K562 (cell line): ENCODE measurements at regions not wholly inside any gene's neighbourhood (a gene's known extent, or its start where the extent isn't known, plus 50 kb on each side); places are given as distances from the start of the nearest gene placed in this dataset.

Experiments used
- CBFA2T3 ChIP-seq: fragments of 450-650 bp; IDR thresholded peaks from 2 replicates; pipeline ENCODE4 v1.6.1; 2017
- DPF2 ChIP-seq: fragments of 450-650 bp; IDR thresholded peaks from 2 replicates; pipeline ENCODE4 v1.6.1; 2016
- ESRRA ChIP-seq: fragments of 450-650 bp; IDR thresholded peaks from 2 replicates; pipeline ENCODE4 v1.6.1; 2014; ENCODE audit warnings: low read depth, mild to moderate bottlenecking, moderate library complexity, borderline replicate concordance
- FOXJ2 ChIP-seq: fragments of 200-800 bp; sonication (Bioruptor generic); IDR thresholded peaks from 2 replicates; pipeline ENCODE4 v1.6.1; 2016; ENCODE audit warnings: missing genetic modification characterization, missing compliant biosample characterization
- FOXM1 ChIP-seq, 2 experiments: fragments of 450-650 bp in 1 of 2; sonication (generic) in 1 of 2; formaldehyde crosslinking in 1 of 2; IDR thresholded peaks; 2 replicates each; pipeline versions ENCODE4 v1.6.1 to v1.9.0; 2017 to 2022; ENCODE audit warnings: low read depth in 2 of 2, mild to moderate bottlenecking in 2 of 2, missing genetic modification reagents in 1 of 2, moderate library complexity in 1 of 2
- HDAC2 ChIP-seq: fragments of 450-650 bp; IDR thresholded peaks from 2 replicates; pipeline ENCODE4 v1.6.1; 2016; ENCODE audit warnings: mild to moderate bottlenecking
- HMG20A ChIP-seq: fragments of 450-650 bp; formaldehyde crosslinking; conservative IDR thresholded peaks from 2 replicates; pipeline ENCODE4 v1.4.0; 2020; ENCODE audit warnings: mild to moderate bottlenecking, mixed read lengths
- HNRNPK ChIP-seq: fragments of 200-400 bp; formaldehyde crosslinking; IDR thresholded peaks from one replicate; pipeline ENCODE4 v1.6.1; 2018; ENCODE audit warnings: mild to moderate bottlenecking, low read depth, low read length; ENCODE audit not compliant: poor library complexity, severe bottlenecking
- KLF16 ChIP-seq: IDR thresholded peaks from 2 replicates; pipeline ENCODE4 v1.6.1; 2016; ENCODE audit warnings: antibody characterized with exemption
- MEF2A ChIP-seq: IDR thresholded peaks from 2 replicates; pipeline ENCODE4 v1.6.1; 2011; ENCODE audit warnings: low read depth, mild to moderate bottlenecking, low read length, moderate library complexity; ENCODE audit not compliant: control insufficient read depth
- MIER1 ChIP-seq: fragments of 450-650 bp; IDR thresholded peaks from 2 replicates; pipeline ENCODE4 v1.6.1; 2016; ENCODE audit warnings: antibody characterized with exemption, mild to moderate bottlenecking, low read depth
- MTF1 ChIP-seq: fragments of 250-450 bp; sonication (Bioruptor Pico); IDR thresholded peaks from 2 replicates; pipeline ENCODE4 v1.9.0; 2021; ENCODE audit warnings: moderate library complexity, mild to moderate bottlenecking, inconsistent platforms, borderline replicate concordance
- MYBL2 ChIP-seq, 2 experiments: fragments of 450-650 bp in 1 of 2; sonication (generic) in 1 of 2; formaldehyde crosslinking in 1 of 2; IDR thresholded peaks; 2 replicates each; pipeline versions ENCODE4 v1.6.1 to v1.8.1; 2017 to 2022; ENCODE audit warnings: borderline replicate concordance in 1 of 2, inconsistent platforms in 1 of 2, low read depth in 1 of 2, mild to moderate bottlenecking in 1 of 2, missing genetic modification reagents in 1 of 2, moderate library complexity in 1 of 2
- NCOA1 ChIP-seq: fragments of 450-650 bp; IDR thresholded peaks from 2 replicates; pipeline ENCODE4 v1.6.1; 2016; ENCODE audit warnings: low read depth
- NFE2 ChIP-seq: IDR thresholded peaks from 2 replicates; pipeline ENCODE4 v1.6.1; 2014; ENCODE audit warnings: antibody characterized with exemption, low read depth
- NR3C1 ChIP-seq: sonication (generic); formaldehyde crosslinking; IDR thresholded peaks from 2 replicates; pipeline ENCODE4 v1.8.1; 2022; ENCODE audit warnings: missing genetic modification reagents
- PRPF4 ChIP-seq: fragments of 200-400 bp; formaldehyde crosslinking; IDR thresholded peaks from one replicate; pipeline ENCODE4 v1.6.1; 2017; ENCODE audit warnings: low read length, low read depth, mild to moderate bottlenecking; ENCODE audit not compliant: insufficient read depth, poor library complexity, severe bottlenecking
- SPI1 ChIP-seq: IDR thresholded peaks from 2 replicates; pipeline ENCODE4 v1.6.1; 2011; ENCODE audit warnings: low read depth, low read length, control low read depth, borderline replicate concordance
- ZC3H11A ChIP-seq: IDR thresholded peaks from 2 replicates; pipeline ENCODE4 v1.6.1; 2012; ENCODE audit warnings: low read depth, low read length, improper control_type of control experiment
- TF ChIP-seq, protein P1 (sequence below): sonication (generic); formaldehyde crosslinking; IDR thresholded peaks from 2 replicates; pipeline ENCODE4 v1.8.0; 2022; ENCODE audit warnings: mild to moderate bottlenecking, missing genetic modification reagents, borderline replicate concordance
- TF ChIP-seq, protein P2 (sequence below): fragments of 200-400 bp; formaldehyde crosslinking; IDR thresholded peaks from 2 replicates; pipeline ENCODE4 v1.6.1; 2017; ENCODE audit warnings: mild to moderate bottlenecking, low read depth, low read length, moderate library complexity
- TF ChIP-seq, protein P3 (sequence below): sonication (generic); formaldehyde crosslinking; IDR thresholded peaks from 2 replicates; pipeline ENCODE4 v1.8.0; 2023; ENCODE audit warnings: mild to moderate bottlenecking, missing genetic modification reagents

DNA sequence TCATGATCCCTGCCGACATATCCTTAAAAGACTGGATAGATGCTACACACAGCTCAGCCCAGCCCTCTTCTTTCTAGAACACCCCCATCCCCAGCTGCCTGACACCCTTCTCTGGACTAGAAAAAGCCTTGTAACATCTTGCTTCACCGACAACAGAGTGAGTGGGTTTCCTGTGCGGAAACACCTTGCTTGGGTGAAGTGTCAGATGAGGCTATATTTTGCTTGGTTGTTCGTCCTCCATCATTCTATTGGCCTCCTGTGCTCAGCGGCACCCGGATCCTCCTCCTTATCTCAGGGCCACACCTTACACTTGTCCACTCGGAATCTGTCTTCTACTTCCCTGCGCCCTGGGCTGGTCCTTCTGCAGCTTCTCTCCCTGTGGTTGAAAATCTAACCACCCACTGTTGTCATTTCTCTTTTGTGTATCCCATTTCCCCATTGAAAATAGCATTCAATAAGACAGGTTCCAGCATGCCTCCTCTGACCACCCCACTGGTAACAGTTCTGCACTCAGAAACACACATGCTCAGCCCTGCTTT lies 101.3 kb upstream of the MLN start (continued):
- TF ChIP-seq, protein P1, sequence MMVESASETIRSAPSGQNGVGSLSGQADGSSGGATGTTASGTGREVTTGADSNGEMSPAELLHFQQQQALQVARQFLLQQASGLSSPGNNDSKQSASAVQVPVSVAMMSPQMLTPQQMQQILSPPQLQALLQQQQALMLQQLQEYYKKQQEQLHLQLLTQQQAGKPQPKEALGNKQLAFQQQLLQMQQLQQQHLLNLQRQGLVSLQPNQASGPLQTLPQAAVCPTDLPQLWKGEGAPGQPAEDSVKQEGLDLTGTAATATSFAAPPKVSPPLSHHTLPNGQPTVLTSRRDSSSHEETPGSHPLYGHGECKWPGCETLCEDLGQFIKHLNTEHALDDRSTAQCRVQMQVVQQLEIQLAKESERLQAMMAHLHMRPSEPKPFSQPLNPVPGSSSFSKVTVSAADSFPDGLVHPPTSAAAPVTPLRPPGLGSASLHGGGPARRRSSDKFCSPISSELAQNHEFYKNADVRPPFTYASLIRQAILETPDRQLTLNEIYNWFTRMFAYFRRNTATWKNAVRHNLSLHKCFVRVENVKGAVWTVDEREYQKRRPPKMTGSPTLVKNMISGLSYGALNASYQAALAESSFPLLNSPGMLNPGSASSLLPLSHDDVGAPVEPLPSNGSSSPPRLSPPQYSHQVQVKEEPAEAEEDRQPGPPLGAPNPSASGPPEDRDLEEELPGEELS (CRISPR knock-in tag): no peak
- TF ChIP-seq NFE2: no peak
- TF ChIP-seq SPI1: peak; percentile 72
- TF ChIP-seq ZC3H11A: no peak
- peak; percentile 51; the same call in 1 of the 2 replicates for TF ChIP-seq KLF16
- TF ChIP-seq HMG20A: no peak
- peak; percentile 93 for TF ChIP-seq CBFA2T3
- no peak for TF ChIP-seq PRPF4
- TF ChIP-seq MEF2A: peak; percentile 37; the same call in 1 of the 2 replicates
- no peak for TF ChIP-seq MIER1
- TF ChIP-seq NR3C1 (CRISPR knock-in tag): no peak
- peak; percentile 70 for TF ChIP-seq FOXM1 (IDR thresholded peaks at IDR 0.05; ENCODE audit: low read depth)
- TF ChIP-seq FOXM1 (CRISPR knock-in tag; IDR thresholded peaks at IDR 0.05; ENCODE audit: low read depth): no peak
- no peak for TF ChIP-seq MYBL2 (IDR thresholded peaks at IDR 0.05; ENCODE audit: low read depth)
- no peak for TF ChIP-seq MYBL2 (CRISPR knock-in tag; IDR thresholded peaks at IDR 0.05; ENCODE audit: borderline replicate concordance)
- TF ChIP-seq, protein P2, sequence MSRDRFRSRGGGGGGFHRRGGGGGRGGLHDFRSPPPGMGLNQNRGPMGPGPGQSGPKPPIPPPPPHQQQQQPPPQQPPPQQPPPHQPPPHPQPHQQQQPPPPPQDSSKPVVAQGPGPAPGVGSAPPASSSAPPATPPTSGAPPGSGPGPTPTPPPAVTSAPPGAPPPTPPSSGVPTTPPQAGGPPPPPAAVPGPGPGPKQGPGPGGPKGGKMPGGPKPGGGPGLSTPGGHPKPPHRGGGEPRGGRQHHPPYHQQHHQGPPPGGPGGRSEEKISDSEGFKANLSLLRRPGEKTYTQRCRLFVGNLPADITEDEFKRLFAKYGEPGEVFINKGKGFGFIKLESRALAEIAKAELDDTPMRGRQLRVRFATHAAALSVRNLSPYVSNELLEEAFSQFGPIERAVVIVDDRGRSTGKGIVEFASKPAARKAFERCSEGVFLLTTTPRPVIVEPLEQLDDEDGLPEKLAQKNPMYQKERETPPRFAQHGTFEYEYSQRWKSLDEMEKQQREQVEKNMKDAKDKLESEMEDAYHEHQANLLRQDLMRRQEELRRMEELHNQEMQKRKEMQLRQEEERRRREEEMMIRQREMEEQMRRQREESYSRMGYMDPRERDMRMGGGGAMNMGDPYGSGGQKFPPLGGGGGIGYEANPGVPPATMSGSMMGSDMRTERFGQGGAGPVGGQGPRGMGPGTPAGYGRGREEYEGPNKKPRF: no peak
- peak; percentile 40; the same call in 1 of the 2 replicates for TF ChIP-seq ESRRA
- TF ChIP-seq HDAC2: peak; percentile 89
- TF ChIP-seq, protein P3, sequence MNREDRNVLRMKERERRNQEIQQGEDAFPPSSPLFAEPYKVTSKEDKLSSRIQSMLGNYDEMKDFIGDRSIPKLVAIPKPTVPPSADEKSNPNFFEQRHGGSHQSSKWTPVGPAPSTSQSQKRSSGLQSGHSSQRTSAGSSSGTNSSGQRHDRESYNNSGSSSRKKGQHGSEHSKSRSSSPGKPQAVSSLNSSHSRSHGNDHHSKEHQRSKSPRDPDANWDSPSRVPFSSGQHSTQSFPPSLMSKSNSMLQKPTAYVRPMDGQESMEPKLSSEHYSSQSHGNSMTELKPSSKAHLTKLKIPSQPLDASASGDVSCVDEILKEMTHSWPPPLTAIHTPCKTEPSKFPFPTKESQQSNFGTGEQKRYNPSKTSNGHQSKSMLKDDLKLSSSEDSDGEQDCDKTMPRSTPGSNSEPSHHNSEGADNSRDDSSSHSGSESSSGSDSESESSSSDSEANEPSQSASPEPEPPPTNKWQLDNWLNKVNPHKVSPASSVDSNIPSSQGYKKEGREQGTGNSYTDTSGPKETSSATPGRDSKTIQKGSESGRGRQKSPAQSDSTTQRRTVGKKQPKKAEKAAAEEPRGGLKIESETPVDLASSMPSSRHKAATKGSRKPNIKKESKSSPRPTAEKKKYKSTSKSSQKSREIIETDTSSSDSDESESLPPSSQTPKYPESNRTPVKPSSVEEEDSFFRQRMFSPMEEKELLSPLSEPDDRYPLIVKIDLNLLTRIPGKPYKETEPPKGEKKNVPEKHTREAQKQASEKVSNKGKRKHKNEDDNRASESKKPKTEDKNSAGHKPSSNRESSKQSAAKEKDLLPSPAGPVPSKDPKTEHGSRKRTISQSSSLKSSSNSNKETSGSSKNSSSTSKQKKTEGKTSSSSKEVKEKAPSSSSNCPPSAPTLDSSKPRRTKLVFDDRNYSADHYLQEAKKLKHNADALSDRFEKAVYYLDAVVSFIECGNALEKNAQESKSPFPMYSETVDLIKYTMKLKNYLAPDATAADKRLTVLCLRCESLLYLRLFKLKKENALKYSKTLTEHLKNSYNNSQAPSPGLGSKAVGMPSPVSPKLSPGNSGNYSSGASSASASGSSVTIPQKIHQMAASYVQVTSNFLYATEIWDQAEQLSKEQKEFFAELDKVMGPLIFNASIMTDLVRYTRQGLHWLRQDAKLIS (CRISPR knock-in tag): no peak
- peak; percentile 46; the same call in 1 of the 2 replicates for TF ChIP-seq NCOA1
- peak; percentile 91 for TF ChIP-seq DPF2
- no peak for TF ChIP-seq HNRNPK
- TF ChIP-seq FOXJ2 (tag): no peak
- no peak for TF ChIP-seq MTF1 (CRISPR knock-in tag)
